ENCODE measurements at regions not wholly inside any gene's neighbourhood (a gene's known extent, or its start where the extent isn't known, plus 50 kb on each side); places are given as distances from the start of the nearest gene placed in this dataset.

DNA sequence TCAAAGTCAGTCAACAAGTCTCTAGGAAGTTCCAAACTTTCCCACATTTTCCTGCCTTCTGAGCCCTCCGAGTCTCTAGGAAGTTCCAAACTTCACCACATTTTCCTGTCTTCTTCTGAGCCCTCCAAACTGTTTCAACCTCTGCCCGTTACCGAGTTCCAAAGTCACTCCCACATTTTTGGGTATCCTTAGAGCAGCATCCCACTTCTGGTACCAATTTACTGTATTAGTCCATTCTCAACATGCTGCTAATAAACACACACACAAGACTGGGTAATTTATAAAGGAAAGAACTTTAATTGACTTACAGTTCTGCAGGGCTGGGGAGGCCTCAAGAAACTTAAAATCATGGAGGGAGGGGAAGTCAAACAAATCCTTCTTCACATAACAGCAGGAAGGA lies 169.0 kb upstream of the HS3ST3A1 start:
- Mint-ChIP-seq H3K9me3 (peaks cover 9 to 37% (median 21%) of the 10 kb centered on the region in 9 donors), H3K27ac (no peak overlapping the region), H3K36me3 (peaks cover under 1 to 31% (median 27%) of the 10 kb centered on the region in 3 donors), H3K4me3 (no peak overlapping the region), H3K4me1 (no peaks in the 10 kb centered on the region), H3K27me3 (peaks cover 0 to 17% (median 10%) of the 10 kb centered on the region in 5 donors)
- POLR2A ChIA-PET: no interaction called here
- ATAC-seq: no peak
- DNase-seq: no peak

- H3K4me1 Mint-ChIP-seq: no peaks in the 10 kb centered on the region
- peaks cover 5 to 32% (median 21%) of the 10 kb centered on the region in 9 donors for H3K9me3 Mint-ChIP-seq
- ATAC-seq (no peak), DNase-seq (no peak)
- H3K36me3 Mint-ChIP-seq: peaks cover 10 to 57% (median 44%) of the 10 kb centered on the region in 3 donors
- no peak overlapping the region for H3K27ac Mint-ChIP-seq
- POLR2A ChIA-PET: no interaction called here
- H3K4me3 Mint-ChIP-seq: no peak overlapping the region
- H3K27me3 Mint-ChIP-seq: peaks cover 0 to 4% (median 0%) of the 10 kb centered on the region in 5 donors
Observed at GRCh38 chr17:13775450-13775849, 173.7 kb upstream of the HS3ST3A1 start.

DNA sequence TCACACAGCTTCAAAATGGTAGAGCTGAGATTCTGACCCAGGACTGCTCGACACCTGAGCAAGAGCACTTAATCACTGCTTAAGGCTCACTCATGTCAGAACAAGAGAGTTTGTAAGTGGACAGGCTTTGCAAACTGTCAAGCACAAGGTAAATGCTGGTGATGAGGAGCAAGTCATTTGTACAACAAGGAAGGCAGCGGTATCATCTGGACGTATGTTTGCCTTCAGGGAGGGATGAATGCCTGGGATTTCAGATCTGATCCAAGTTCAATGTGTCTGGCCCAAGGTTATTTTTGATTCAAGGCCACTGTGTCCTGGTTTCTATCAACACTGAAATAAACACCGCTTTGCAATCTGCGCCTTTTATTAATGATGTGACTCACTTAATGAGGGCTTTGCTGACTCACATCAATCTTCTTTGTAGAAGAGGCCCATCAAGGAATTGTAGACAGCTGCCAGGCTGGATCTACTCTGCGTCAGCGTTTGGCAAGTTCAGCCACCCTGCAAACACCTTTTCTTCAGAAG lies 174.4 kb upstream of the HS3ST3A1 start:
- Mint-ChIP-seq H3K36me3 (peaks cover 10 to 55% (median 44%) of the 10 kb centered on the region in 3 donors), H3K27ac (no peak overlapping the region), H3K4me3 (no peak overlapping the region), H3K9me3 (peaks cover 4 to 33% (median 20%) of the 10 kb centered on the region in 9 donors), H3K27me3 (peaks cover 0 to 1% (median 0%) of the 10 kb centered on the region in 5 donors), H3K4me1 (no peaks in the 10 kb centered on the region)
- ATAC-seq (no peak), DNase-seq (no peak)
- POLR2A ChIA-PET: no interaction called here

GRCh38 chr17:13777003-13777402 lies 175.3 kb upstream of the HS3ST3A1 start:
- no peak overlapping the region for H3K27ac Mint-ChIP-seq
- H3K9me3 Mint-ChIP-seq: peaks cover 4 to 29% (median 13%) of the 10 kb centered on the region in 9 donors
- H3K4me3 Mint-ChIP-seq: no peak overlapping the region
- POLR2A ChIA-PET: no interaction called here
- H3K36me3 Mint-ChIP-seq: peaks cover 10 to 48% (median 39%) of the 10 kb centered on the region in 3 donors
- ATAC-seq (no peak), DNase-seq (no peak)
- H3K27me3 Mint-ChIP-seq: peaks cover 0 to 1% (median 0%) of the 10 kb centered on the region in 5 donors
- H3K4me1 Mint-ChIP-seq: no peaks in the 10 kb centered on the region

DNA sequence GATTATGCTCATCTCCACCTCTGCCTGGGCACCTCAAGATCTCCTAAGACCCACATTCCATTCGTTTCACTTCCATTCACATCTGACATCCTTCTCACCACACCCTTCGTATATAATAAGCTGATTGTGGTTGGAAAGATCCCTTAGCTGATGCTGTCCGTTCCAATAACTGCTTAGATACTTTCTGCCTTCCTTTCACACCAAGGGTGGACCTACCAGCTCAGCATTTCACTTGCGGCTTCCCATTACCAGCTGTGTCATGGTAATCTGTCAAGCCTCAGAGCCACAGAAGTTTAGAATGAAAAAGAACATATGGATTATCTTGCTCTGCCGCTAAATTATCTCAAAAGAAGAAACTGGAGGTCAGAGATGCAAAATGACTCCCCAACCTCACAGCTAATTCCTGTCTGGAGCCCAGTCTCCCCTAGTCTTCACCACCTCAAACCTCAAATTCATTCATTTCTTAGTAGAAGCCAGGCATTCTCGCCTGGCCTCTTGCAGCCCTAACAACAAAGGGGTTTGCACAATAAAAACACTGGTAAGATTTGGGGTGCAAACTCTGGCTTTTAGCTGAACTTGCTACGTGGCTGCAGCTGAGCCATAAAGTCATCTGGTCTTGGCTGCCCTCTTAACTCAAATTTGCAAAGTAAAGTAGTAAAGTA lies 182.8 kb upstream of the HS3ST3A1 start:
- H3K9me3 Mint-ChIP-seq: peaks cover 3 to 18% (median 10%) of the 10 kb centered on the region in 9 donors
- H3K4me1 Mint-ChIP-seq: peaks cover 0 to 3% (median 0%) of the 10 kb centered on the region in 4 donors
- no peak overlapping the region for H3K4me3 Mint-ChIP-seq
- H3K27ac Mint-ChIP-seq: no peak overlapping the region
- ATAC-seq (no peak), DNase-seq (no peak)
- H3K36me3 Mint-ChIP-seq: peaks cover 2 to 17% (median 13%) of the 10 kb centered on the region in 3 donors
- H3K27me3 Mint-ChIP-seq: no peaks in the 10 kb centered on the region
- POLR2A ChIA-PET: no interaction called here

DNA sequence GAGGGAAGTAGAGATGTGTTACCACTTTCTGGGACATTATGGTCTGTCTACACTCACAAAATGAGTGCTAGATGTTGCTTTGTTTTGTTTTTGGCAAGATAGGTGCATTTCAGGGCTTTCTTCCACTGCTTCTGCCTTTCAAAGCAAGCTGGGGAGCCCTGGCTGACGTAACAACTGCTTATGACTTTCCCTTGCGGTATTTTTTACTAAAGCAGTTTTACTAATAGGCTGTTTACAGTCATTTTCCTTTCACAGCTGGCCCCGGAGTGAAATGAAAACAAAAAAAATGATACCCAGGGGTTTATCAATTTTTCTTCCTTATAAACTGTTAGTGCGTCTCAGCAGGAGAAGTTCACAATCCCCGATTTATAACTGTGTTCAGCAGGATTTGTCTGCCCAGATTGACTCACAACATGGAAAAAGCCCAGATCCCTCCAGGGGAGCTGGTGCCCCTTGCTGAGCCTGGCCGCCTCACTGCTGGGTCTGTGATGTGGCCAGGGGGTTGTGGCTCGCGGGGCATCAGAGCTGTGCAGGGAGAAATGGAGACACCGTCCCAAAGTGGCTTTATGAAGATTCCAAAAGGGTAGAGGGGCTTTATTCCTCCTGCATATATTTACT lies 184.4 kb upstream of the HS3ST3A1 start:
- no peak overlapping the region for H3K27ac Mint-ChIP-seq
- no peaks in the 10 kb centered on the region for H3K27me3 Mint-ChIP-seq
- H3K36me3 Mint-ChIP-seq: peaks cover 0 to 15% (median 7%) of the 10 kb centered on the region in 3 donors
- no peak for ATAC-seq
- no peak for DNase-seq
- peaks cover 0 to 3% (median 0%) of the 10 kb centered on the region in 9 donors for H3K9me3 Mint-ChIP-seq
- H3K4me3 Mint-ChIP-seq: no peak overlapping the region
- POLR2A ChIA-PET: no interaction called here
- H3K4me1 Mint-ChIP-seq: peaks cover 0 to 3% (median 0%) of the 10 kb centered on the region in 4 donors

GRCh38 chr17:13787636-13788035 lies 185.9 kb upstream of the HS3ST3A1 start:
- no peak overlapping the region for H3K27ac Mint-ChIP-seq
- no peak overlapping the region for H3K4me3 Mint-ChIP-seq
- H3K4me1 Mint-ChIP-seq: peaks cover 0 to 3% (median 0%) of the 10 kb centered on the region in 4 donors
- H3K27me3 Mint-ChIP-seq: no peaks in the 10 kb centered on the region
- H3K9me3 Mint-ChIP-seq: peaks cover 0 to 3% (median 0%) of the 10 kb centered on the region in 9 donors
- POLR2A ChIA-PET: no interaction called here
- DNase-seq: no peak
- no peak for ATAC-seq
- H3K36me3 Mint-ChIP-seq: peaks cover 0 to 22% (median 7%) of the 10 kb centered on the region in 3 donors

- ATAC-seq (no peak), DNase-seq (no peak)
- H3K36me3 Mint-ChIP-seq: peaks cover 0 to 22% (median 7%) of the 10 kb centered on the region in 3 donors
- POLR2A ChIA-PET: no interaction called here
- H3K27me3 Mint-ChIP-seq: no peaks in the 10 kb centered on the region
- H3K9me3 Mint-ChIP-seq: peaks cover 0 to 3% (median 0%) of the 10 kb centered on the region in 9 donors
- H3K4me3 Mint-ChIP-seq: no peak overlapping the region
- H3K4me1 Mint-ChIP-seq: peaks cover 0 to 3% (median 0%) of the 10 kb centered on the region in 4 donors
- H3K27ac Mint-ChIP-seq: no peak overlapping the region
Observed at GRCh38 chr17:13788385-13788784, 186.7 kb upstream of the HS3ST3A1 start.

GRCh38 chr17:13792314-13792713 lies 190.6 kb upstream of the HS3ST3A1 start:
- Mint-ChIP-seq H3K27ac (no peak overlapping the region), H3K4me3 (no peak overlapping the region), H3K9me3 (peaks cover 0 to 3% (median 0%) of the 10 kb centered on the region in 9 donors), H3K4me1 (no peaks in the 10 kb centered on the region), H3K36me3 (peaks cover 0 to 18% (median 7%) of the 10 kb centered on the region in 3 donors), H3K27me3 (no peaks in the 10 kb centered on the region)
- DNase-seq: no peak
- POLR2A ChIA-PET: no interaction called here
- ATAC-seq: no peak

DNA sequence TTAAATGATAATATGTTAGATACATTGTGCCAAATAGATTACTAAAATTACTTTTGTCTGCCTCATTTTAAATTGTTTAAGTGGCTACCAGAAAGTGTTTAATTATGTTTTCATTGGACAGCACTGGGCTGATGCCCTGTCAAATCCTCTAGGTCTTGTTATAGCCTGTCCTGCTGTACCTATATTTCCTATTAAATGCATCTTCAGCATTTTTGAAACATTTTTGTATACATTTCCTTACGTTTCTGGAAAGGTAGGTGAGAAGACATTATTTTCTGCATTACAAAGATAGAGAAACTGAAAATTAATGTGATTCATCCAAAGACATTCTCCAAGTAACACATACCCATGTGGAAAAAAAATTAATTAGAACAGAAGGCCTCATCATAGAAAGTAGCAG lies 192.2 kb upstream of the HS3ST3A1 start:
- no peak overlapping the region for H3K4me3 Mint-ChIP-seq
- no peak overlapping the region for H3K27ac Mint-ChIP-seq
- DNase-seq (no peak), ATAC-seq (no peak)
- peaks cover 0 to 5% (median 0%) of the 10 kb centered on the region in 9 donors for H3K9me3 Mint-ChIP-seq
- no peaks in the 10 kb centered on the region for H3K27me3 Mint-ChIP-seq
- peaks cover 0 to 24% (median 14%) of the 10 kb centered on the region in 3 donors for H3K36me3 Mint-ChIP-seq
- no peaks in the 10 kb centered on the region for H3K4me1 Mint-ChIP-seq
- POLR2A ChIA-PET: no interaction called here

DNA sequence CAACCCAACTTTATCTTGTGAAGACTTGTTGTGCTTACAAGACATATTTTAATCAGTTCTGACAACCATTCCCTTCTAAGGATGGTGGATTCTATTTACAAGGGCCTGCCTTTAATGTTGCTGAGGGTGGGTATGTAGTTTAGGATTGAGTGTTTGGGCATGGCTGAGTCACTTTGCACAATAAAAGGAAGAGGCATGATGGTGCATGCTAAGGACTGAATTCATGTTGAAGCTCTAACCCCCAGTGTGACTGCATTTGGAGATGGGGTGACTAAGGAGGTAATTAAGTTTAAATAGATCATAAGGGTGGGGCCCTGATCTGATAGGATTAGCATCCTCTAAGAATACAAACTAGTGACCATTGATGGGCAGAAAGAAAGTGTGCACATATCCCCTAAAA lies 196.1 kb upstream of the HS3ST3A1 start:
- no peaks in the 10 kb centered on the region for H3K27me3 Mint-ChIP-seq
- ATAC-seq: no peak
- H3K27ac Mint-ChIP-seq: no peak overlapping the region
- no peaks in the 10 kb centered on the region for H3K4me1 Mint-ChIP-seq
- POLR2A ChIA-PET: no interaction called here
- DNase-seq: no peak
- peaks cover 0 to 12% (median 7%) of the 10 kb centered on the region in 3 donors for H3K36me3 Mint-ChIP-seq
- H3K4me3 Mint-ChIP-seq: no peak overlapping the region
- peaks cover 0 to 2% (median 0%) of the 10 kb centered on the region in 9 donors for H3K9me3 Mint-ChIP-seq

DNA sequence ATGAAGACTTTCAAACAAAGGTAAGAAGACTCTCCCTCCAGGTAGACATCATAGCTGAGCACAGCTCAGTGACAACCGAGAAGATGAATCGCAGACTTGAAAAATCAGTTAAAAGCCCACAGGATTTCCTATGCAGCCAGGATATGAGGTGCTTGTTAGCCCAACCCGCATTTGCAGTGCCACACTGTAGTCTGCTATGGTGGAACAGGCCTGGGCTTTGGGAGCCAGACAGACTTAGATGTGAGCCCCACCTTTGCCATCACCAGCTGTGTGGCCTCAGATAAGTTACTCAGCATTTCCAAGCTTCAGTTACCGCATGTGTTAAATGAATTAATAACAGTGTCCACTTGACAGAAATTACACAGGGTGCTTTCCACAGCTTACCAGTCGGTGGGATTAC lies 204.4 kb upstream of the HS3ST3A1 start:
- Mint-ChIP-seq H3K27me3 (no peaks in the 10 kb centered on the region), H3K36me3 (peaks cover 0 to 6% (median 4%) of the 10 kb centered on the region in 3 donors), H3K4me1 (no peaks in the 10 kb centered on the region), H3K9me3 (peaks cover 0 to 5% (median 0%) of the 10 kb centered on the region in 9 donors), H3K27ac (no peak overlapping the region), H3K4me3 (no peak overlapping the region)
- ATAC-seq: no peak
- POLR2A ChIA-PET: no interaction called here
- DNase-seq: no peak

GRCh38 chr17:13807103-13807502 lies 205.4 kb upstream of the HS3ST3A1 start:
- Mint-ChIP-seq H3K4me1 (no peaks in the 10 kb centered on the region), H3K27me3 (no peaks in the 10 kb centered on the region), H3K27ac (no peak overlapping the region), H3K36me3 (peaks cover 0 to 6% (median 4%) of the 10 kb centered on the region in 3 donors), H3K4me3 (no peak overlapping the region), H3K9me3 (peaks cover 0 to 5% (median 0%) of the 10 kb centered on the region in 9 donors)
- POLR2A ChIA-PET: no interaction called here
- ATAC-seq (no peak), DNase-seq (no peak)

Measured in naive thymus-derived CD8-positive, alpha-beta T cell (primary cell).